HepG2 (cell line): ENCODE measurements at regions not wholly inside any gene's neighbourhood (a gene's known extent, or its start where the extent isn't known, plus 50 kb on each side); places are given as distances from the start of the nearest gene placed in this dataset.

Experiments used
- ATAC-seq: fragments of 200-7000 bp; cut with Tn5 transposase; 3 replicates; pipeline ENCODE4 v1.9.1; 2020; ENCODE audit warnings: mild to moderate bottlenecking, moderate library complexity
- BruUV-seq: library from RNA; stranded (reverse); fragments of 400-500 nt; replicated peaks from 2 replicates; lab custom pipeline; 2021; lab: Mats Ljungman, UMichigan
- CTCF ChIA-PET: fragments of 300-600 bp; formaldehyde crosslinking; extraction: SDS; loops from one replicate; lab custom pipeline; 2021; ENCODE audit warnings: low total read pairs, inconsistent platforms, low intra/inter-chr PET ratio; lab: Yijun Ruan, JAX
- POLR2A ChIA-PET: fragments of 350-600 bp; sonication (Branson Sonifier 250); formaldehyde crosslinking; loops from one replicate; lab custom pipeline; 2020; ENCODE audit warnings: antibody characterized with exemption, inconsistent platforms; lab: Yijun Ruan, JAX
- DNase-seq: peaks from one replicate; pipeline ENCODE4 v3.0.0-alpha.2; 2015; ENCODE audit warnings: low spot score
- FAIRE-seq: peaks from 3 replicates; lab custom pipeline; 2011; peaks lifted over from hg19 to GRCh38; lab: Jason Lieb, UNC
- H2AFZ ChIP-seq: one replicate; pipeline ENCODE4 v1.6.1; 2011; ENCODE audit warnings: low read length, inconsistent platforms
- H3K27ac ChIP-seq: fragments of 300-600 bp; 3 replicates; pipeline ENCODE4 v1.8.0; 2011; ENCODE audit warnings: mixed run types, mild to moderate bottlenecking, mixed read lengths, low read length, inconsistent platforms; ENCODE audit not compliant: insufficient read depth; ENCODE audit errors: extremely low read length
- H3K27me3 ChIP-seq, 2 experiments: fragments of 200-600 bp in 1 of 2; 2 replicates in 1 of 2; 3 replicates in 1 of 2; pipeline versions ENCODE4 v1.6.0 to v1.8.0; 2011; ENCODE audit warnings: low read length in 2 of 2, mild to moderate bottlenecking in 2 of 2, moderate library complexity in 2 of 2, inconsistent platforms in 1 of 2; ENCODE audit not compliant: insufficient read depth in 2 of 2, control insufficient read depth in 1 of 2
- H3K36me3 ChIP-seq, 2 experiments: fragments of 200-600 bp in 1 of 2; replicated peaks in 1 of 2; 2 replicates in 1 of 2; 3 replicates in 1 of 2; pipeline versions ENCODE4 v1.5.1 to v1.8.0; 2011; ENCODE audit warnings: low read length in 2 of 2, inconsistent platforms in 1 of 2; ENCODE audit not compliant: insufficient read depth in 2 of 2, control insufficient read depth in 1 of 2
- H3K4me1 ChIP-seq: 2 replicates; pipeline ENCODE4 v1.5.1; 2012; ENCODE audit warnings: low read length, inconsistent platforms; ENCODE audit not compliant: insufficient read depth
- H3K4me2 ChIP-seq: 2 replicates; pipeline ENCODE4 v1.6.0; 2011; ENCODE audit warnings: low read depth, low read length, inconsistent platforms
- H3K4me3 ChIP-seq, 3 experiments: fragments of 200-600 bp in 1 of 3; sonication (generic), shearing (Covaris generic) in 1 of 3; replicated peaks in 1 of 3; 2 replicates each; pipeline ENCODE4 v1.5.1; 2011 to 2016; ENCODE audit warnings: low read length in 3 of 3, inconsistent platforms in 2 of 3, low read depth in 2 of 3, mild to moderate bottlenecking in 2 of 3, control low read depth in 1 of 3, mixed read lengths in 1 of 3; ENCODE audit not compliant: insufficient read depth in 1 of 3
- H3K79me2 ChIP-seq: one replicate; pipeline ENCODE4 v1.6.1; 2011; ENCODE audit warnings: low read length, inconsistent platforms; ENCODE audit not compliant: insufficient read depth
- H3K9ac ChIP-seq: 2 replicates; pipeline ENCODE4 v1.6.0; 2011; ENCODE audit warnings: mild to moderate bottlenecking, low read depth, low read length, inconsistent platforms; ENCODE audit not compliant: insufficient read depth
- H3K9me3 ChIP-seq: 2 replicates; pipeline ENCODE4 v1.5.1; 2012; ENCODE audit warnings: mild to moderate bottlenecking, low read length
- H4K20me1 ChIP-seq: 2 replicates; pipeline ENCODE4 v1.6.0; 2011; ENCODE audit warnings: inconsistent platforms, mild to moderate bottlenecking, low read length, moderate library complexity; ENCODE audit not compliant: insufficient read depth
- CBX1 ChIP-seq: IDR thresholded peaks from one replicate; pipeline ENCODE4 v1.6.1; 2016; ENCODE audit warnings: antibody characterized with exemption, low read depth
- CHD4 ChIP-seq: fragments of 200-600 bp; sonication (generic); IDR thresholded peaks from 2 replicates; pipeline ENCODE4 v1.7.0; 2017; ENCODE audit warnings: mild to moderate bottlenecking, low read length, borderline replicate concordance
- FOSL2 ChIP-seq: sonication (generic); formaldehyde crosslinking; IDR thresholded peaks from 2 replicates; pipeline ENCODE4 v1.4.0; 2020; ENCODE audit warnings: missing genetic modification reagents
- FOXA1 ChIP-seq, 2 experiments: fragments of 450-650 bp in 1 of 2; sonication (generic) in 1 of 2; formaldehyde crosslinking in 1 of 2; IDR thresholded peaks; 2 replicates each; pipeline versions ENCODE4 v1.4.0 to v1.6.1; 2016 to 2020; ENCODE audit warnings: missing genetic modification reagents in 1 of 2
- FOXA3 ChIP-seq: IDR thresholded peaks from 2 replicates; pipeline ENCODE4 v1.6.1; 2016; ENCODE audit warnings: missing genetic modification reagents, missing compliant biosample characterization
- LCORL ChIP-seq, 2 experiments: fragments of 450-650 bp in 1 of 2; sonication (generic) in 1 of 2; formaldehyde crosslinking in 1 of 2; IDR thresholded peaks; 2 replicates each; pipeline versions ENCODE4 v1.5.0 to v1.6.1; 2017 to 2020; ENCODE audit warnings: antibody characterized with exemption in 1 of 2, missing genetic modification reagents in 1 of 2
- NR1H2 ChIP-seq: sonication (generic); formaldehyde crosslinking; IDR thresholded peaks from 2 replicates; pipeline ENCODE4 v1.8.1; 2022; ENCODE audit warnings: low read depth, missing genetic modification reagents, borderline replicate concordance
- RFXANK ChIP-seq: IDR thresholded peaks from 2 replicates; pipeline ENCODE4 v1.6.1; 2016
- SALL1 ChIP-seq: sonication (generic); formaldehyde crosslinking; IDR thresholded peaks from 2 replicates; pipeline ENCODE4 v1.8.0; 2022; ENCODE audit warnings: mild to moderate bottlenecking, missing genetic modification reagents
- SOX13 ChIP-seq, 3 experiments: fragments of 450-650 bp in 1 of 3; sonication (generic) in 1 of 3; formaldehyde crosslinking in 1 of 3; IDR thresholded peaks in 2 of 3; conservative IDR thresholded peaks in 1 of 3; 2 replicates each; pipeline versions ENCODE4 v1.5.0 to v1.6.1; 2016 to 2020; ENCODE audit warnings: antibody characterized with exemption in 1 of 3, mild to moderate bottlenecking in 1 of 3, missing compliant biosample characterization in 1 of 3, missing genetic modification reagents in 1 of 3, moderate library complexity in 1 of 3
- SOX5 ChIP-seq: IDR thresholded peaks from 2 replicates; pipeline ENCODE4 v1.6.1; 2016; ENCODE audit warnings: borderline replicate concordance
- SRSF9 ChIP-seq: fragments of 200-400 bp; formaldehyde crosslinking; IDR thresholded peaks from 2 replicates; pipeline ENCODE4 v1.6.1; 2018; ENCODE audit warnings: borderline replicate concordance, mild to moderate bottlenecking, low read depth, low read length; ENCODE audit not compliant: insufficient read depth, poor library complexity, severe bottlenecking
- TCF12 ChIP-seq, 2 experiments: fragments of 450-650 bp in 1 of 2; sonication (generic) in 1 of 2; formaldehyde crosslinking in 1 of 2; IDR thresholded peaks; 2 replicates each; pipeline versions ENCODE4 v1.6.1 to v1.8.0; 2017 to 2022; ENCODE audit warnings: antibody characterized with exemption in 1 of 2, mild to moderate bottlenecking in 1 of 2, missing genetic modification reagents in 1 of 2, moderate library complexity in 1 of 2
- TEAD3 ChIP-seq: optimal IDR thresholded peaks from 2 replicates; pipeline ENCODE3; 2016; ENCODE audit warnings: borderline replicate concordance
- ZNF253 ChIP-seq: sonication (generic); formaldehyde crosslinking; IDR thresholded peaks from 2 replicates; pipeline ENCODE4 v1.8.0; 2022; ENCODE audit warnings: mild to moderate bottlenecking, missing genetic modification reagents, borderline replicate concordance
- ZNF256 ChIP-seq: sonication (generic); formaldehyde crosslinking; conservative IDR thresholded peaks from 2 replicates; pipeline ENCODE4 v1.4.0; 2020; ENCODE audit warnings: missing genetic modification reagents
- ZNF615 ChIP-seq: sonication (generic); formaldehyde crosslinking; IDR thresholded peaks from 2 replicates; pipeline ENCODE4 v1.5.0; 2020; ENCODE audit warnings: mild to moderate bottlenecking, missing genetic modification reagents, borderline replicate concordance
- ZNF644 ChIP-seq: IDR thresholded peaks from 2 replicates; pipeline ENCODE4 v1.6.1; 2016; ENCODE audit warnings: low read depth
- WGBS: methylation state at CpG from one replicate; pipeline ENCODE4 v1.1.6; 2017; ENCODE audit warnings: low lambda C conversion rate; 5-methylcytosine and 5-hydroxymethylcytosine counted together
- in situ Hi-C: cut with HindIII; loops from 2 replicates; pipeline ENCODE4 v1.10.0; 2017; ENCODE audit warnings: low pct_unique_long_range_greater_than_20kb; ENCODE audit not compliant: extremely low pct_ligation_motif_present
- intact Hi-C: fragments of 100-400 bp; cut with micrococcal nuclease; formaldehyde crosslinking; loops from one replicate; pipeline ENCODE4 v1.10.0; 2022; ENCODE audit not compliant: unreplicated experiment
- TF ChIP-seq, protein P1 (sequence below): sonication (generic); formaldehyde crosslinking; conservative IDR thresholded peaks from 2 replicates; pipeline ENCODE4 v1.8.1; 2023; ENCODE audit warnings: missing genetic modification reagents
- TF ChIP-seq, protein P2 (sequence below): sonication (generic); formaldehyde crosslinking; IDR thresholded peaks from 2 replicates; pipeline ENCODE4 v1.4.0; 2020; ENCODE audit warnings: missing genetic modification reagents, borderline replicate concordance

DNA sequence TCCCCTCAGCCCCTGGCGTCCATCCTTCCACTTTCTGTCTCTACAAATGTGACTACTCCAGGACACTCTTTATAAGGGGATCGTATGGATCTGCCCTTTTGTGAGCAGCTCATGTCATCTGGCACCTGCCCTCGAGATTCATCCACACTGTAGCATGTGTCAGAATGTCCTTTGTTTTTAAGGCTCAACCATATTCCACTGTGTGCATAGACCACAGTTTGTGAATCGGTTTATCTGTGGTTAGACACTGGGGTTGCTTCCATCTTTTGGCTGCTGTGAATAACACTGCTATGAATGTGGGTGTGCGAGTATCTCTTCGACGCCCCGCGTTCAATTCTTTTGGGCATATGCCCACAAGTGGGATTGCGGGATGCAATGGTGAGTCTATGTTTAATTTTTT lies 167.9 kb downstream of the NUP210 start (continued):
- TF ChIP-seq, protein P1, sequence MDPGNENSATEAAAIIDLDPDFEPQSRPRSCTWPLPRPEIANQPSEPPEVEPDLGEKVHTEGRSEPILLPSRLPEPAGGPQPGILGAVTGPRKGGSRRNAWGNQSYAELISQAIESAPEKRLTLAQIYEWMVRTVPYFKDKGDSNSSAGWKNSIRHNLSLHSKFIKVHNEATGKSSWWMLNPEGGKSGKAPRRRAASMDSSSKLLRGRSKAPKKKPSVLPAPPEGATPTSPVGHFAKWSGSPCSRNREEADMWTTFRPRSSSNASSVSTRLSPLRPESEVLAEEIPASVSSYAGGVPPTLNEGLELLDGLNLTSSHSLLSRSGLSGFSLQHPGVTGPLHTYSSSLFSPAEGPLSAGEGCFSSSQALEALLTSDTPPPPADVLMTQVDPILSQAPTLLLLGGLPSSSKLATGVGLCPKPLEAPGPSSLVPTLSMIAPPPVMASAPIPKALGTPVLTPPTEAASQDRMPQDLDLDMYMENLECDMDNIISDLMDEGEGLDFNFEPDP (CRISPR knock-in tag), result no peak
- TF ChIP-seq RFXANK (CRISPR knock-in tag) (no peak), ZNF615 (CRISPR knock-in tag) (no peak), ZNF256 (CRISPR knock-in tag) (no peak)

DNA sequence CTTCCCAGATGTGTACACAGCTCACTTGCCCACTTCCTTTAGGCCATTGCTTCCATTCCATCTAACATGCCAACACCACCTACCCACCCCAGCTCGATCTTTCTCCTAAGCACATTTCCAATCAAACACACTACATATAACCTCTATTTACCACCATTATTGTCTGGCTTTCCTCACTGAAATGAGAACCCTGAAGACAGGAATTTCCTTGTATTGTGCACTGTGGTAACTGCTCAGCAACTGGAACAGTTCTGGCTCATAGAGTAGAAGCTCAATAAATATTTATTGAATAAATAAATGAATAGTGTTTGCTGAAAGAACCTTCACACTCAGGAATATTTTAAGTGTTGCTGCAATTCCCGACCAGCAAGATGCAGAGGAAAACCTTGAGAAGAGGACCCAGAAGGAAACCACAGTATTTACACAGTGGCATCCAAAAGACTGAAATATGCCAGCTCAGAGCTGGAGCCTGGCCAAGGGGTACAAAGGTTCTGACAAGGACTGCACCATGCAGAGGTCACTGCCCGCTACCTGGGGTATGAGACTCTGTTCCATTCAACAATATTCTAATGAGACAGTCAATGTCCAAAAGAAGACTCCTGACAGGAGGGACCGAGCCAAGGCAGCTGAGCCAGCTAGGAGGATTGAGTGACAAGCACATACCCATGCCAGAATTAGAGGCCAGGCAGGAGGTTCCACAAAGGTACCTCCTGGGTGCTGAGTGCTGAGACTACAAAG lies 168.8 kb downstream of the NUP210 start:
- Histone ChIP-seq H3K9ac (no peak overlapping the region), H3K36me3 (peaks cover 0 to 8% of the 10 kb centered on the region in 2 experiments; a peak in 2 of 5 replicates), H3K4me1 (peaks cover 59% of the 10 kb centered on the region), H3K4me2 (peak overlapping the region; percentile 42), H3K79me2 (peaks cover 22% of the 10 kb centered on the region), H3K27ac (peak overlapping the region; percentile 64), H3K4me3 (peak overlapping the region in 1 of 3 experiments; percentile 0; a peak in 1 of 6 replicates), H4K20me1 (no peaks in the 10 kb centered on the region), H3K27me3 (no peaks in the 10 kb centered on the region), H2AFZ (no peak overlapping the region), H3K9me3 (no peaks in the 10 kb centered on the region)
- FAIRE-seq, result peak; percentile 85
- intact Hi-C loops, result no loop called here
- DNase-seq, result peak; percentile 74
- ChIA-PET POLR2A (interaction anchor here (1.1 kb wide), 1 partner anchor 10 kb away, joined by 7 read pairs; no protein-coding TSS in a partner anchor), CTCF (no interaction called here)
- peak; percentile 50 for ATAC-seq
- 12% methylated on average over 4 of the region's 4 CpGs for WGBS
- in situ Hi-C loops, result no loop called here
- BruUV-seq, result no TSS peak
- TF ChIP-seq SOX13 (IDR thresholded peaks at IDR 0.05) (no peak), SOX13 (CRISPR knock-in tag; conservative IDR thresholded peaks at IDR 0.05 in 1 of 2, IDR thresholded peaks at IDR 0.05 in 1 of 2) (peak in 1 of 2 experiments; percentile 56; a peak in 1 of 4 replicates), ZNF253 (no peak), FOXA1 (IDR thresholded peaks at IDR 0.05) (no peak), FOXA1 (CRISPR knock-in tag; IDR thresholded peaks at IDR 0.05) (peak; percentile 58; the same call in 1 of the 2 replicates), TEAD3 (CRISPR knock-in tag) (peak; percentile 52), LCORL (IDR thresholded peaks at IDR 0.05) (no peak), LCORL (CRISPR knock-in tag; IDR thresholded peaks at IDR 0.05) (0 out of 2 replicates have a peak, but pooled peaks have one; percentile 35), CHD4 (peak; percentile 47; the same call in 1 of the 2 replicates), TCF12 (IDR thresholded peaks at IDR 0.05) (no peak), TCF12 (CRISPR knock-in tag; IDR thresholded peaks at IDR 0.05) (no peak), SRSF9 (no peak), SOX5 (CRISPR knock-in tag) (peak; percentile 39; the same call in 1 of the 2 replicates), NR1H2 (CRISPR knock-in tag) (no peak), ZNF644 (CRISPR knock-in tag) (peak; percentile 95), FOSL2 (CRISPR knock-in tag) (peak; percentile 26), FOXA3 (CRISPR knock-in tag) (peak; percentile 59), SALL1 (CRISPR knock-in tag) (peak; percentile 48), CBX1 (no peak)
- TF ChIP-seq, protein P2, sequence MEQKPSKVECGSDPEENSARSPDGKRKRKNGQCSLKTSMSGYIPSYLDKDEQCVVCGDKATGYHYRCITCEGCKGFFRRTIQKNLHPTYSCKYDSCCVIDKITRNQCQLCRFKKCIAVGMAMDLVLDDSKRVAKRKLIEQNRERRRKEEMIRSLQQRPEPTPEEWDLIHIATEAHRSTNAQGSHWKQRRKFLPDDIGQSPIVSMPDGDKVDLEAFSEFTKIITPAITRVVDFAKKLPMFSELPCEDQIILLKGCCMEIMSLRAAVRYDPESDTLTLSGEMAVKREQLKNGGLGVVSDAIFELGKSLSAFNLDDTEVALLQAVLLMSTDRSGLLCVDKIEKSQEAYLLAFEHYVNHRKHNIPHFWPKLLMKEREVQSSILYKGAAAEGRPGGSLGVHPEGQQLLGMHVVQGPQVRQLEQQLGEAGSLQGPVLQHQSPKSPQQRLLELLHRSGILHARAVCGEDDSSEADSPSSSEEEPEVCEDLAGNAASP (CRISPR knock-in tag), result peak; percentile 39; the same call in 1 of the 2 replicates
